Neural progenitor cell (in vitro differentiated cells): ENCODE measurements at regions not wholly inside any gene's neighbourhood (a gene's known extent, or its start where the extent isn't known, plus 50 kb on each side); places are given as distances from the start of the nearest gene placed in this dataset.

ENCODE experiments used
- EZH2phosphoT487 ChIP-seq: fragments of 200-600 bp; sonication (generic); IDR thresholded peaks from 2 replicates; pipeline ENCODE4 v1.6.1; 2017; ENCODE audit warnings: antibody characterized with exemption
- TF ChIP-seq, protein P1 (sequence below): fragments of 200-600 bp; sonication (generic); IDR thresholded peaks from 2 replicates; pipeline ENCODE4 v1.5.1; 2017; ENCODE audit warnings: antibody characterized with exemption, mild to moderate bottlenecking

DNA sequence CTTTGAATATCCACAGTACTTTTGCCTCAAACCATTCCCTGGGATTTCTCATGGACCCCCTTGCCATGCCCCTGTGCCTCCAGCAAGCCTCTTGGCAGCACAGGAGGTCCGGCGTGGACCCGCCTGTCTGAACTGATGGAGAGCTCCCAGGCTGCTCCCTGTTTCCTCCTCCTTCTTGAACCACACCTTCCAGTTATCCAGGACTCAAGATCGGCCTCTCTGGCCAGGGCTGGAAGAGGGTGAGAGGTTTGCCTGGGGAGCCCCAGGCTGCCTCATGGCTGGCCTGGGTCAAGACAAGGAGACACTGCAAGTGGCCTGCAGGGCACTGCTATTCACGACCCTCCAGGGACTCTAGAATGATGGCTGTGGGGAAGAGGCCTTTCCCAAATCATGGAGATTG is 93.6 kb upstream of the WASF3 start:
- no peak for TF ChIP-seq EZH2phosphoT487
- TF ChIP-seq, protein P1, sequence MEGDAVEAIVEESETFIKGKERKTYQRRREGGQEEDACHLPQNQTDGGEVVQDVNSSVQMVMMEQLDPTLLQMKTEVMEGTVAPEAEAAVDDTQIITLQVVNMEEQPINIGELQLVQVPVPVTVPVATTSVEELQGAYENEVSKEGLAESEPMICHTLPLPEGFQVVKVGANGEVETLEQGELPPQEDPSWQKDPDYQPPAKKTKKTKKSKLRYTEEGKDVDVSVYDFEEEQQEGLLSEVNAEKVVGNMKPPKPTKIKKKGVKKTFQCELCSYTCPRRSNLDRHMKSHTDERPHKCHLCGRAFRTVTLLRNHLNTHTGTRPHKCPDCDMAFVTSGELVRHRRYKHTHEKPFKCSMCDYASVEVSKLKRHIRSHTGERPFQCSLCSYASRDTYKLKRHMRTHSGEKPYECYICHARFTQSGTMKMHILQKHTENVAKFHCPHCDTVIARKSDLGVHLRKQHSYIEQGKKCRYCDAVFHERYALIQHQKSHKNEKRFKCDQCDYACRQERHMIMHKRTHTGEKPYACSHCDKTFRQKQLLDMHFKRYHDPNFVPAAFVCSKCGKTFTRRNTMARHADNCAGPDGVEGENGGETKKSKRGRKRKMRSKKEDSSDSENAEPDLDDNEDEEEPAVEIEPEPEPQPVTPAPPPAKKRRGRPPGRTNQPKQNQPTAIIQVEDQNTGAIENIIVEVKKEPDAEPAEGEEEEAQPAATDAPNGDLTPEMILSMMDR = no peak
